Skin of body (tissue), 1 donor: ENCODE measurements at regions not wholly inside any gene's neighbourhood (a gene's known extent, or its start where the extent isn't known, plus 50 kb on each side); places are given as distances from the start of the nearest gene placed in this dataset.

Experiments
- DNase-seq: peaks from one replicate; lab custom pipeline; 2025; lab: John Stamatoyannopoulos, UW

GRCh38 chr12:127060933-127061332 lies 1206.0 kb upstream of the TMEM132C start:
- DNase-seq = no peak

DNA sequence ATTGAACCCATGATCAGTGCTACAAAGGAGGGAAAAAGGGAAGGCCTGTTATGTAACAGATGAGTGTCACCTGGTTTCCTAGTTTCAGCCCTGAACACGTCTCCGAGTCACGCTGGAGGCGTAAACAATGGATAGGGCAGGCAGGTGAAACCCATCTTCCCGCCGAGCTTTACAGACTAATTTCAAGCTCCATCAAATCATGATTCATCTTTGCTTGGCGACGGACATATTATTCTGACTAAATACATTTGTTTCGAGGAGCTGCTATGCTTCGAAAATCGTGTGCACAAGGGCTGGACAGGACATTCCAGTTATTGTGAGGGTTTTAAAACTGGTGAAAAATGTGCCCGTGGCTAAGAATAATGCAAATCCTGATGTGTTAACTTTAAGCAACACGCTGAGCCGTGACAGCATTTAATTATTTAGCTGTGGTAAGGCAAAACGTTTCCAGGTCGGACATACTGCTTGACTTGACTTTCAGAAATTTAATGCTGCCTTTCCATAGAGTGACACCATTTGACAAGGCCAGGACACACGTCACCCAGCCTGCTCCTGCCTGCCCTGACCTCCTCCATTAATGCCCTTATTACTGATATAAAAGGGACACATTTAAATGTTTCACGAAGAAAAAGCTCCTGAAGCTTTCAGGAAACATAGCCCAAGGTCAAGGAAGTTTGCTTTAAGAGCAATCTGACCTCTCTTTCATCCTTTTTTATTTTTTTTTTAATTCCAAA lies 1203.5 kb upstream of the TMEM132C start:
- no peak for DNase-seq

GRCh38 chr12:127064207-127064606 lies 1202.8 kb upstream of the TMEM132C start:
- no peak for DNase-seq

DNA sequence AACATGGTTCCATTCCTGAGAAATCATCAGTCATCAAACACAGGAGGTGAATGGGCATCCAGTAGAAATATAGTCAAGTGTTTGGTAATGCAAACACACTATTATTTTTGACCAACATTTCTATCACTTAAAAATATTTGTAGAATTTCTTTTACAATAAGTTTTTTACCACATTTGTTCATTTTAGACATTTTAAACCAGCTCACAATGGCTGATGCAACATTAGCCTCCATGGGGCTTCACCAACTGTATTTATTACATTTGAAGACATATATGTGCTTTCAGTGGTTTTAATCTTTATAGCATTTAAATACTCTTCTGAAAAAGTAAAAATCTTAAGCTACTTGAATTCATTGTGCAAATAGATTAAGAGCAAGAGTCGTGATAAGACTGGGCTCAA lies 1201.4 kb upstream of the TMEM132C start:
- DNase-seq = no peak

DNA sequence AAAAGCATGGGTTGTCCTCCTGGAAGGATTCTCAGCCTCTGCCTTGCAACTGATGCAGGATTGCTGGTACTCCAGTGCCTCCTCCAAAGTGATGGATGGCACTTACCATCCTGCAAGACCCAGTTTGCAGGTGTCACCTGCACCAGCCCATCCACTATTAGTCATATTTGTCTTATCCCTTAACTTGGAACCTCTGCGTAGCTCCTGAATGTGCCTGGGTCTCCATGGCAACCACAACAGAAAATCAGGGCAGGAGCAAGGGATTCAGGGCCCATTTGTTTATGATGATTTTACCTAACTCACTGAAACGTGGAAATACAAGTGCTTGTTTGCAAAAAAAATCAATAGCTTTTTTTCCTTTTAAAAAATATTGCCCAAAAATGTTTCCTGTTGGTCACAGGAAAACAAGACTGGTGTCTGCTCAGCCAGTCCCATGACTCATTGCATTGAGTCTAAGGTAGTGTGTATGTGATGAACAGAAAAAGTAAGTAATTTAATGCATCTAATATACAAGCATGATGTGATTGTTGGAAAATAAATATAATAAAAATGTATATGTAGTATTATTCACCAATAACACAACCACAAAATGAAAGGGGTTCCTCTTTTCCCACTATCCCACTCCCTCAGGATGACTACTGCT lies 1196.3 kb upstream of the TMEM132C start:
- no peak for DNase-seq

- no peak for DNase-seq
These were observed 1192.8 kb upstream of the TMEM132C start for GRCh38 chr12:127074161-127074560.

DNA sequence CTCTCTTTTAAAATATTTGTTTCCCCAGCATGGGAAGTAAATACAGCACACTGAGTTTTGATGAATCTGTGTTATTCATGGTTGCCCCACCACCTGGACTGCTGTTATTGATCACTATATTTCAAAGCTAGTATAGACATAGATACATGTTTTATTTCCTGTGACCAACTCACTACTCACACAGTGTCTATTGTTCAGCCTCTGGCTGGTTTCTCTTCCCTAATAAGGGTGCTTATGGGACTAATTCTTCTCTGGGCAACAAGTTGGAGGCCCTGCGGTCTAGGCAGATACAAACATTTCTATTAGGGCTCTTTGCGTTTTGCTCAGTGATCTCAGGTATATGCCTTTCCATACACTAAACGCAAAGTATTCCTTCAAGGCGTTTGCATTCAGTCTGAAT lies 1191.0 kb upstream of the TMEM132C start:
- no peak for DNase-seq

DNA sequence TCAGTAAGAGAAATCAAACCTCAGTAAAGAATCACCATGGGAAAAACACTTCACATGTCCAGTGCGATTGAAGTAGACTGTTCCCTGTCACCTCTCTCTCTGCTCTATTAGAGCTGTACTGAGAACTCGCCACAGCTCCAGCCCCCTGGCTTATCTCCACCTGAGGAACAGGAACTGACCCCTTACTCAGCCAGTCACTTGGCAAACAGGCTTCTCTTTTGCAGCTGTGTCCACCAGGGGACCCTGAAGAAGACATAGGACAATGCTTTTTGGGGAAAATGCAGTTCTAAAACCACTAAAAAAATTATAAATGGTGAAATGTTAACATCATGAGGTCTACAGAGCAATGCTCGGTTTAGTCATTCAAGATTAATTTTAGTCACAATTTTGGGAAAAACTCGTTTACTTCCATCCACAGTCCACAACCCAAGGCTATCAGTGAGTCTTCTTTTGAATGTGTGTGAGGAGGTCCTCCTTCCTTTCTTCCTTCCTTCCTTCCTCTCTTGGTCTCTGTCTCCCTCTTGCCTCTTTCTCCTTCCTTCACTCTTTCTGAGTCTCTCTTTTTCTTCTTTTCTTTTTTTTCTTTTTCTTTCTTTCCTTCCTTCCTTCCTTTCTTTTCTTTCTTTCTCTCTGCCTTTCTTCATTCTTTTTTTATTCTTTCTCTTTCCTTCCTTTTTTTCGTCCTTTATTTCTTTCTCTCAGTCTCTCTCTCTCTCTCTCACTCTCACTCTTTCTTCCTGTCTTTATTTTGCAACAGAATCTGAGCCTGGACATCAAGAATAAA lies 1189.5 kb upstream of the TMEM132C start:
- no peak for DNase-seq

DNA sequence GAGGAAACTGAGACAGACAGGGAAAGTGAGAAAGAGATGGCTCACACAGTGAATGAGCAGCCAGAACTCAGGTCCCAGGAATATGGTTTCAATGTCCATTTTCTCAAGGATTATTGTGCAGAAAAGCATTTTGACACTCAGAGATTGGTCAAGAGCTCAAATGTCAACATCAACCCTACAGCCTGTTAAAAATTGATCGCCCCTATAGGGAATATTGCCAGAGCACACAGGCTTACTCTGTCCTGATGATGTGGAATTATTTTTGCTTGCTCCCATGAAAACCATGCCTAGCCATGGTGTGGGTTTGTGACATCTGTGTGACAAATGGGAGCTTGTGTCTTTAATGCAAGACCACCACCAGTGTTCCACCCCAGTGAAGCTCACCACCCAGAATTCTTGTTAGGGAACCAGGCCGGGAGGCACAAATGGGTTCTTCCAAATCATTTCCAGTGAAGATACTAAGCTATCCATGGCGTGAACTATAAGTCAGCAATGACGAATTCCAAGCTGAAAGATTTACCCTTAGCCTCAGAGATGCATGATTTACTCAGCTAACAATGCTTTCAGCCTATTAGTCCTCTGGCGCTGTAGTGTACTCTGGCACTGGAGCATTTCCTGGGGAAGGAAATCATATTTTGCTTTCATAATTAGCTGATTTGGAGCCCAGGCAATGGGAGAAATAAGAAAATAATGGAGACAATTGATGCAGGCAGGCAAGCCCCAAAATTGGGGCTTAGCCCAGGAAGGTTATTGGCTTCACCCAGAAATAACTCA lies 1188.2 kb upstream of the TMEM132C start:
- DNase-seq = no peak

DNA sequence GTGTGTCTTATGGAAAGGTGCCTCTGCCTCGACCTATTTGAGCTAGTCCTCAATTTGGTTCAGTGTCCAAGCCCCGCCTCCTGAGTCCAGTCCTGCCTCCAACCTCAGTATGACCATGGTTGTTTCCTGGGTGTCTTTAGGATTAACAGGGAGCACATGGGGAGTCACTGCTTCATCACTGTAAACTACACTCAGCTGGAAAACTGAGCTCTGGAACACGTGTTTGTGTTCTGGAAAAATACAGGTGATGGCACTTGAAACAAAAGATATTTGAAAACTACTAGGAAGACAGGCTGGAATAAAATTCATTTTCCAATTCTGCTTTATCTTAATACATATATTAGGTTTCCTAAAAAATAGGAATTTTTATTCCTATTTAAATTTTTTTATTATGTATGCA lies 1187.3 kb upstream of the TMEM132C start:
- DNase-seq = no peak

DNA sequence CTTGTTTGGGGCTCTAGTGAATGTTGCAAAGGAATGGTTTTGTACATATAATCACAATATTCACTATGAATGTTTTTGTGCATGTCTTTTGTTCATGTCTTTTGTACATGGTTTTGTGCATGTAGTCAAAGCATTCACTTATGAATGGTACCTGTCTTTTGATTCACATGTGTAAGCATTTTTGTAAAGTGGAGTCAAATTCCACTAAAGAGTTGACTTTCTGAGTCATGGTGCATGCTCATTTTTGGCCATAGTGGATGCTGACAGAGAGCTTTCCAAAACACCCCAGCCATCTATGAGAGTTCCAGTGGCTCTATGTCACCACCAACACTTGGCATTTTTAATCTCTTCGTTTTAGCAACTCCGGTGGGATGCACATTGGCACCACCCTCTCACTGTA lies 1185.9 kb upstream of the TMEM132C start:
- no peak for DNase-seq

- peak; percentile 78 for DNase-seq
These were observed 1183.7 kb upstream of the TMEM132C start for GRCh38 chr12:127083008-127083949.

DNA sequence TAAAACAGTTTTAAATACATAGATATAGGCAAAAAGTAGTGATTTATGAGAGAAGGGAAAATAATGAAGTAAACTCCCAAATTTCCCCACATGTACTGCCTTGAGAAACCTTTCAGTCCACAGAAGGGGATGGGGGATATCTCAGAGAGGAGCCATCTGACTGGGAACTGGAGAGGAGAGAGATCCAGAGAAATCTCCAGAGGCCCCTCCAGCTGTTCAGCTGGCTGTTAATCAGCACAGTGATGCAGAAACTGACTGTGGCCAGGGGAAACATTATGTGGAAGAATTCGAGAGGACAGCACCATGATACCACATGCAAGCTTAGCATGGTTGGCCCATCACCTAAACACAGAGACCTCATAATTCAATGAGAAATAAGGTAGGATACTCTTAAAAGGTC lies 1165.9 kb upstream of the TMEM132C start:
- no peak for DNase-seq

- no peak for DNase-seq
These were observed 1160.9 kb upstream of the TMEM132C start for GRCh38 chr12:127106041-127106440.

GRCh38 chr12:127106697-127107096 lies 1160.3 kb upstream of the TMEM132C start:
- DNase-seq = no peak

DNA sequence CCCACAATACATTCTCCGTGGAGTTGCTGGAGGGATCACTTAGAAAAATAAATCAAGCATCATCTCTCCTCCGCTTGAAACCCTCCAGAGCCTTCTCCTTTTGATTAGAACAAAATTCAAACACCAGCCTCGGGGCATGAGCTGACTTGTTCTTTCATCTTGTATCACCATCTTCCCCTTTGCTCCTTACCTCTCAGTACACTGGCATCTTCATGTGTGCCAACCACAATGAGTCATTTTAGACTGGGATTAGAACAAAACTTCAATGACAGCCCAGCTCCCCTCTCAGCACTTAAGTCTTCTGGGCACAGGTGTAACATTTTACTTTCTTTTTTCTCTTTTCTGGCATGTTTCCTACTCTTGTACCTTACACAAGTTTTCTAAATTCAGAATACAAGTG lies 1159.2 kb upstream of the TMEM132C start:
- DNase-seq = no peak

GRCh38 chr12:127108360-127109215 lies 1158.4 kb upstream of the TMEM132C start:
- peak; percentile 12 for DNase-seq

- no peak for DNase-seq
These were observed 1153.0 kb upstream of the TMEM132C start for GRCh38 chr12:127113945-127114344.

DNA sequence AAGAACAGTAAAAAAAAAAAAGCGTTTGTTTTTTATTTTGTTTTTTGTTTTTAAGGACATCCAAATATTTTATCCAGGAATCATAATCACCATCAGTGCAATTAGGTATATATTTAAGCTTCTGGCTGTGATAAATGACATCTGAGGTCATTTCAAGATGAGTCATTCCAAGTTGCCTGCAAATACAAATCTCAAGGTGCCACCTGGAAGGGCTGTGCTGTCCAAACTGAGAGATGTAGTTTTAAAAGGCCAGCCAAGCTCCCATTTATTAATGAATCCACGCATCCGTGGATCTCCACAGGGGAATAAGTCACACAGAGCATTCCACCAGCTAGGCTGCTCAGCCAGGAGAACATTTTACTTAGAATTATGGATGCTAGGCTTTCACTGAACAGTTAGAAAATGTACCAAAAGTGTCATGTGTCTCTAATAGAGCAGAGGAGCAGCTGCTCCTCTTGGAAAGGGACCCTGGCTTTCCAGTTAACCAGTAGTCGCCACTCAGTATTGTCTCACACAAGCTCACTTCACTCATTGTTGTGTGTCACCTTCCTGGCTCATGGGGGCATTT lies 1151.4 kb upstream of the TMEM132C start:
- DNase-seq = no peak
